ENCODE measurements at regions not wholly inside any gene's neighbourhood (a gene's known extent, or its start where the extent isn't known, plus 50 kb on each side); places are given as distances from the start of the nearest gene placed in this dataset.
"Not testable (repeated sequence)": the region's sequence is repeated elsewhere in the genome, so short reads cannot be mapped to it uniquely, and the experiment has no call there.

GRCh38 chr16:85286951-85287814 is 174.9 kb upstream of the CIBAR2 start:
- H3K9ac ChIP-seq (ENCODE audit: low read length), result no peak overlapping the region
- no peaks in the 10 kb centered on the region for H4K20me1 ChIP-seq (ENCODE audit: insufficient read depth, low read length)
- H3K27ac ChIP-seq (ENCODE audit: low read length), result no peak overlapping the region
- no peaks in the 10 kb centered on the region for H3K4me1 ChIP-seq (ENCODE audit: low read length)
- no peak overlapping the region for H3K4me3 ChIP-seq (ENCODE audit: low read length)
- H3K4me2 ChIP-seq (ENCODE audit: low read length), result no peak overlapping the region
- H3K79me2 ChIP-seq (ENCODE audit: low read length), result no peaks in the 10 kb centered on the region
- H2AFZ ChIP-seq (ENCODE audit: low read depth, low read length), result no peak overlapping the region
- 0 out of 2 replicates have a peak, but pooled peaks cover 5% of the 10 kb centered on the region for H3K27me3 ChIP-seq (ENCODE audit: low read depth, low read length)
- no peaks in the 10 kb centered on the region for H3K36me3 ChIP-seq (replicated peaks; ENCODE audit: low read depth, low read length)
- H3K9me3 ChIP-seq (ENCODE audit: insufficient read depth, low read length), result no peaks in the 10 kb centered on the region
- TF ChIP-seq CTCF (IDR thresholded peaks at IDR 0.05; ENCODE audit: low read depth, low read length) (no peak), EZH2phosphoT487 (IDR thresholded peaks at IDR 0.05; ENCODE audit: low read depth) (no peak)

- not testable (repeated sequence) for H3K27me3 ChIP-seq (ENCODE audit: low read depth, low read length); H3K36me3 ChIP-seq (replicated peaks; ENCODE audit: low read depth, low read length); H3K4me1 ChIP-seq (ENCODE audit: low read length); H3K9me3 ChIP-seq (ENCODE audit: insufficient read depth, low read length); H3K4me3 ChIP-seq (ENCODE audit: low read length); H3K79me2 ChIP-seq (ENCODE audit: low read length); H3K27ac ChIP-seq (ENCODE audit: low read length); H3K9ac ChIP-seq (ENCODE audit: low read length); H3K4me2 ChIP-seq (ENCODE audit: low read length); H2AFZ ChIP-seq (ENCODE audit: low read depth, low read length); H4K20me1 ChIP-seq (ENCODE audit: insufficient read depth, low read length)
Observed at GRCh38 chr16:85287815-85288109, 175.5 kb upstream of the CIBAR2 start.

GRCh38 chr16:85288341-85288868 is 176.1 kb upstream of the CIBAR2 start:
- no peaks in the 10 kb centered on the region for H3K27me3 ChIP-seq (ENCODE audit: low read depth, low read length)
- no peaks in the 10 kb centered on the region for H3K9me3 ChIP-seq (ENCODE audit: insufficient read depth, low read length)
- H3K4me1 ChIP-seq (ENCODE audit: low read length), result no peaks in the 10 kb centered on the region
- TF ChIP-seq CTCF (IDR thresholded peaks at IDR 0.05; ENCODE audit: low read depth, low read length), result no peak
- TF ChIP-seq EZH2phosphoT487 (IDR thresholded peaks at IDR 0.05; ENCODE audit: low read depth), result no peak
- no peak overlapping the region for H3K9ac ChIP-seq (ENCODE audit: low read length)
- no peak overlapping the region for H3K4me3 ChIP-seq (ENCODE audit: low read length)
- no peaks in the 10 kb centered on the region for H3K79me2 ChIP-seq (ENCODE audit: low read length)
- no peaks in the 10 kb centered on the region for H3K36me3 ChIP-seq (replicated peaks; ENCODE audit: low read depth, low read length)
- H3K27ac ChIP-seq (ENCODE audit: low read length), result no peak overlapping the region
- no peaks in the 10 kb centered on the region for H4K20me1 ChIP-seq (ENCODE audit: insufficient read depth, low read length)
- H3K4me2 ChIP-seq (ENCODE audit: low read length), result no peak overlapping the region
- H2AFZ ChIP-seq (ENCODE audit: low read depth, low read length), result no peak overlapping the region

- H4K20me1 ChIP-seq (ENCODE audit: insufficient read depth, low read length), result no peaks in the 10 kb centered on the region
- no peak overlapping the region for H2AFZ ChIP-seq (ENCODE audit: low read depth, low read length)
- no peaks in the 10 kb centered on the region for H3K79me2 ChIP-seq (ENCODE audit: low read length)
- no peaks in the 10 kb centered on the region for H3K9me3 ChIP-seq (ENCODE audit: insufficient read depth, low read length)
- no peak overlapping the region for H3K9ac ChIP-seq (ENCODE audit: low read length)
- no peak overlapping the region for H3K27ac ChIP-seq (ENCODE audit: low read length)
- H3K4me2 ChIP-seq (ENCODE audit: low read length), result no peak overlapping the region
- H3K27me3 ChIP-seq (ENCODE audit: low read depth, low read length), result no peaks in the 10 kb centered on the region
- no peaks in the 10 kb centered on the region for H3K36me3 ChIP-seq (replicated peaks; ENCODE audit: low read depth, low read length)
- no peaks in the 10 kb centered on the region for H3K4me1 ChIP-seq (ENCODE audit: low read length)
- TF ChIP-seq CTCF (IDR thresholded peaks at IDR 0.05; ENCODE audit: low read depth, low read length) (no peak), EZH2phosphoT487 (IDR thresholded peaks at IDR 0.05; ENCODE audit: low read depth) (no peak)
- H3K4me3 ChIP-seq (ENCODE audit: low read length), result no peak overlapping the region
Observed at GRCh38 chr16:85288869-85289660, 176.8 kb upstream of the CIBAR2 start.
